ENCODE measurements at regions not wholly inside any gene's neighbourhood (a gene's known extent, or its start where the extent isn't known, plus 50 kb on each side); places are given as distances from the start of the nearest gene placed in this dataset.

DNA sequence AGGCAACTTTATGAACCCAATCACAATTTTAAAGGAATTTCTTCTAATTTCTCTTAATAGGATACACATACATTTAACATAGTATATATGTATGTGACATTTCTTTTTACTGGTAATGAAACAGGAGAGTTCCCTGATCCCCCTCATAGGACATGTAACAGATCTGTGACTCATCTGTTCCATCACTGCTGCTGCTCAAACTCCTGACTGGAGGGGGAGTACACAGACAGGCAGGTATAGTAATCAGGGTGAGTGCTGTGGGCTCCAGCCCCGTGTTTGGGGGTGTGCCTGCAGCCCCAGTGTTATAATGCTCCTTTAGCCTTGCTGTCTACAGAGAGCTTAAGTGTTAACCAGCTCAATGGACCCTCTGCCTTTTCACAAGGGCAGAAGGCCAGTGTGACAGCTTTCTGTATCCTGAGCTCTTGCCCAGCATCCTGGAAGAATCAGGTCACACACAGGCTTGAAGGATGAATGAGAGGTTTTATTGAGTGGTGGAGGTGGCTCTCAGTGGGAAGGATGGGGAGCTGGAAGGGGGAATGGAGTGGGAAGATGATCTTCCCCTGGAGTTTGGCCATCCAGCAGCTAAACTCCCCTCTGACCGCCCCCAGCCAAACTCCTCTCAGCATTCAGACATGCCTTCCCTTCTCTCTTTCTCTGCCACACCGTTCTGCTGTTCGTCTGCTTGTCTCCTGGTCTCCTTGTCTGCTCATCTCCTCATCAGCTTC, 161.3 kb downstream of the ZNF608 start:
- TF ChIP-seq ZNF623 (tag by site-specific recombination; IDR thresholded peaks at IDR 0.05) (no peak), ZNF239 (tag by site-specific recombination; IDR thresholded peaks at IDR 0.05) (no peak), IKZF3 (tag by site-specific recombination; IDR thresholded peaks at IDR 0.05) (no peak)
- TF ChIP-seq, protein P1, sequence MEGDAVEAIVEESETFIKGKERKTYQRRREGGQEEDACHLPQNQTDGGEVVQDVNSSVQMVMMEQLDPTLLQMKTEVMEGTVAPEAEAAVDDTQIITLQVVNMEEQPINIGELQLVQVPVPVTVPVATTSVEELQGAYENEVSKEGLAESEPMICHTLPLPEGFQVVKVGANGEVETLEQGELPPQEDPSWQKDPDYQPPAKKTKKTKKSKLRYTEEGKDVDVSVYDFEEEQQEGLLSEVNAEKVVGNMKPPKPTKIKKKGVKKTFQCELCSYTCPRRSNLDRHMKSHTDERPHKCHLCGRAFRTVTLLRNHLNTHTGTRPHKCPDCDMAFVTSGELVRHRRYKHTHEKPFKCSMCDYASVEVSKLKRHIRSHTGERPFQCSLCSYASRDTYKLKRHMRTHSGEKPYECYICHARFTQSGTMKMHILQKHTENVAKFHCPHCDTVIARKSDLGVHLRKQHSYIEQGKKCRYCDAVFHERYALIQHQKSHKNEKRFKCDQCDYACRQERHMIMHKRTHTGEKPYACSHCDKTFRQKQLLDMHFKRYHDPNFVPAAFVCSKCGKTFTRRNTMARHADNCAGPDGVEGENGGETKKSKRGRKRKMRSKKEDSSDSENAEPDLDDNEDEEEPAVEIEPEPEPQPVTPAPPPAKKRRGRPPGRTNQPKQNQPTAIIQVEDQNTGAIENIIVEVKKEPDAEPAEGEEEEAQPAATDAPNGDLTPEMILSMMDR (tag by site-specific recombination; IDR thresholded peaks at IDR 0.05), result no peak

Data from HEK293 (cell line).